IMR-90 (cell line): ENCODE measurements at regions not wholly inside any gene's neighbourhood (a gene's known extent, or its start where the extent isn't known, plus 50 kb on each side); places are given as distances from the start of the nearest gene placed in this dataset.

Experiments
- CTCF ChIP-seq: conservative IDR thresholded peaks from 2 replicates; pipeline ENCODE4 v1.5.1; 2012; ENCODE audit warnings: mild to moderate bottlenecking, low read depth, low read length, improper control_type of control experiment
- RAD21 ChIP-seq: IDR thresholded peaks from 2 replicates; pipeline ENCODE4 v1.6.1; 2012; ENCODE audit warnings: low read length, improper control_type of control experiment

DNA sequence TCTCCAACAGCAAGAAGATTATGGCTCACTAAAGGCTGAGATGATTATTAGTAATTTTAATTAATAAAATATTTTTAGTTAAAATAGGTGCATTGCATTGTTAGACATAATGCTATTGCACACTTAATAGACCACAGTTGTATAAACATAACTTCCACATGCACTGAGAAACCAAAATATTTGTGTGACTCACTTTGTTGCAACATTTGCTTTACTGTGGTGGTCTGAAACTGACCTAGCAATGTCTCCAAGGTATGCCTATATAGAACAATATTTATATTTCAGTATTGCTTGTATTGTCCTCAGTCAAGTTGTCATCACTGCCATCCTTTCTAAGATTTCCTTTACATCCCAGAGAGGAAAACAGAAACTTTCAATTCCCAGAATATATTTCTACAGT is 1215.2 kb downstream of the SI start:
- no peak for TF ChIP-seq CTCF
- TF ChIP-seq RAD21 = no peak
